ENCODE measurements at regions not wholly inside any gene's neighbourhood (a gene's known extent, or its start where the extent isn't known, plus 50 kb on each side); places are given as distances from the start of the nearest gene placed in this dataset.

GRCh38 chr7:106520962-106521514 lies 139.9 kb downstream of the CCDC71L start:
- H2AFZ ChIP-seq (ENCODE audit: low read length, unreplicated experiment), result no peak overlapping the region
- H3K27me3 ChIP-seq (ENCODE audit: insufficient read depth, low read length), result peaks cover 29% of the 10 kb centered on the region
- no peaks in the 10 kb centered on the region for H3K79me2 ChIP-seq (ENCODE audit: control insufficient read depth, insufficient read depth, low read length, unreplicated experiment)
- no peaks in the 10 kb centered on the region for H3K36me3 ChIP-seq (ENCODE audit: insufficient read depth, low read length)
- H3K27ac ChIP-seq (ENCODE audit: low read depth, low read length), result no peak overlapping the region
- H3K4me3 ChIP-seq (ENCODE audit: low read depth, low read length), result no peak overlapping the region
- no peaks in the 10 kb centered on the region for H3K4me1 ChIP-seq (ENCODE audit: control insufficient read depth, insufficient read depth, low read length, unreplicated experiment)

DNA sequence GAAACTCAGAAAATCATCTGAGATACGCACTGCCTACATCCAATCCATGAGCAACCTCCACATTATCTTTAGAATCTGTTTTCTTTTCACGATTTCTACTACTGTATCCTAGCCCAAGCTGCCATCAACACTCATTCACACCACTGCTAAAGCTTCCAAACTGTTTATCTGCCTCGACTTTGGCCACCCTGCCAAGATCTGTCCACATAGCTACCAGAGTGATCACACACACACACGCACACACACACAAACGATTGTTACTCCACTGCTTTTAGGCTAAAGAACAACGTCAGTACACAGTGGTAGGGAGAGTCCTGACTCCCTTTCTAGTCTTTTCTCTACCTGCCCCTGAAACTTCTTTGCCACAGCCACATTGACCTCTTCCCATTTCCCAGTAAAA lies 142.0 kb downstream of the CCDC71L start:
- Histone ChIP-seq H3K36me3 (ENCODE audit: insufficient read depth, low read length) (no peaks in the 10 kb centered on the region), H3K4me3 (ENCODE audit: low read depth, low read length) (no peak overlapping the region), H3K27me3 (ENCODE audit: insufficient read depth, low read length) (peaks cover 35% of the 10 kb centered on the region), H3K4me1 (ENCODE audit: control insufficient read depth, insufficient read depth, low read length, unreplicated experiment) (no peaks in the 10 kb centered on the region), H3K79me2 (ENCODE audit: control insufficient read depth, insufficient read depth, low read length, unreplicated experiment) (no peaks in the 10 kb centered on the region), H3K27ac (ENCODE audit: low read depth, low read length) (no peak overlapping the region), H2AFZ (ENCODE audit: low read length, unreplicated experiment) (no peak overlapping the region)

GRCh38 chr7:106518239-106518638 lies 142.7 kb downstream of the CCDC71L start:
- H3K27me3 ChIP-seq (ENCODE audit: insufficient read depth, low read length), result peaks cover 35% of the 10 kb centered on the region
- H3K27ac ChIP-seq (ENCODE audit: low read depth, low read length), result no peak overlapping the region
- no peaks in the 10 kb centered on the region for H3K4me1 ChIP-seq (ENCODE audit: control insufficient read depth, insufficient read depth, low read length, unreplicated experiment)
- no peak overlapping the region for H3K4me3 ChIP-seq (ENCODE audit: low read depth, low read length)
- H3K79me2 ChIP-seq (ENCODE audit: control insufficient read depth, insufficient read depth, low read length, unreplicated experiment), result no peaks in the 10 kb centered on the region
- H3K36me3 ChIP-seq (ENCODE audit: insufficient read depth, low read length), result no peaks in the 10 kb centered on the region
- no peak overlapping the region for H2AFZ ChIP-seq (ENCODE audit: low read length, unreplicated experiment)

DNA sequence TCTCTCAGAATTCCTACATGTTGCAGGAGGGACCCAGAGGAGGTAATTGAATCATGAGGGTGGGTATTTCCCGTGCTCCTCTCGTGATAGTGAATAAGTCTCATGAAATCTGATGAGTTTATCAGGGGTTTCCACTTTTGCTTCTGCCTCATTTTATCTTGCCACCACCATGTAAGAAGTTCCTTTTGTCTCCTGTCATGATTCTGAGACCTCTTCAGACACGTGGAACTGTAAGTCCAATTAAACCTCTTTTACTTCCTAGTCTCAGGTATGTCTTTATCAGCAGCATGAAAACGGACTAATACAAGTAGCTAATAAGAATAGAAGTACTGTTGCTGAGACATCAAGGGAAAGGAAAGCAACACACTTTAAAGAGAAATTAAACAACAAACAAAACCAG lies 143.4 kb downstream of the CCDC71L start:
- no peaks in the 10 kb centered on the region for H3K36me3 ChIP-seq (ENCODE audit: insufficient read depth, low read length)
- H3K79me2 ChIP-seq (ENCODE audit: control insufficient read depth, insufficient read depth, low read length, unreplicated experiment), result no peaks in the 10 kb centered on the region
- H3K27me3 ChIP-seq (ENCODE audit: insufficient read depth, low read length), result peaks cover 35% of the 10 kb centered on the region
- no peak overlapping the region for H2AFZ ChIP-seq (ENCODE audit: low read length, unreplicated experiment)
- H3K4me1 ChIP-seq (ENCODE audit: control insufficient read depth, insufficient read depth, low read length, unreplicated experiment), result no peaks in the 10 kb centered on the region
- no peak overlapping the region for H3K27ac ChIP-seq (ENCODE audit: low read depth, low read length)
- H3K4me3 ChIP-seq (ENCODE audit: low read depth, low read length), result no peak overlapping the region

DNA sequence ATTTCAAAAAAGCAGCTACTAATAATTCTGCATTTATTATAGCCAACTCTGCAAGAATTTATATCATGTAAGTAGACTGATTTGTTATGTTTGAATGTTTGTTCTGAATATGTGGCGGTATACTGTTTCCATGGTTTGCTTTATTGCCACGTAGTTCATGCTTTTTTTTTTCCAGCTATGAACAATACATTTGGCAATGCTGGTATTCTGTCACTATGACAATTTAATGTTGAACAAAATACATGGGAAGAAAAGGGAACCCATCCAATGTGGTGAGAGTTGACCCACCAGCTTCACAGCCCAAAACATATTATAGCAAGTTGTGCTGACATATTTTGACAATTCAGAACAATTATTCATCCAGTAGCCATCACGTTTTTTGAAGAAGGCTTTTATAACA lies 145.6 kb downstream of the CCDC71L start:
- no peak overlapping the region for H3K27ac ChIP-seq (ENCODE audit: low read depth, low read length)
- no peaks in the 10 kb centered on the region for H3K36me3 ChIP-seq (ENCODE audit: insufficient read depth, low read length)
- peaks cover 35% of the 10 kb centered on the region for H3K27me3 ChIP-seq (ENCODE audit: insufficient read depth, low read length)
- no peaks in the 10 kb centered on the region for H3K79me2 ChIP-seq (ENCODE audit: control insufficient read depth, insufficient read depth, low read length, unreplicated experiment)
- no peak overlapping the region for H2AFZ ChIP-seq (ENCODE audit: low read length, unreplicated experiment)
- no peaks in the 10 kb centered on the region for H3K4me1 ChIP-seq (ENCODE audit: control insufficient read depth, insufficient read depth, low read length, unreplicated experiment)
- no peak overlapping the region for H3K4me3 ChIP-seq (ENCODE audit: low read depth, low read length)

DNA sequence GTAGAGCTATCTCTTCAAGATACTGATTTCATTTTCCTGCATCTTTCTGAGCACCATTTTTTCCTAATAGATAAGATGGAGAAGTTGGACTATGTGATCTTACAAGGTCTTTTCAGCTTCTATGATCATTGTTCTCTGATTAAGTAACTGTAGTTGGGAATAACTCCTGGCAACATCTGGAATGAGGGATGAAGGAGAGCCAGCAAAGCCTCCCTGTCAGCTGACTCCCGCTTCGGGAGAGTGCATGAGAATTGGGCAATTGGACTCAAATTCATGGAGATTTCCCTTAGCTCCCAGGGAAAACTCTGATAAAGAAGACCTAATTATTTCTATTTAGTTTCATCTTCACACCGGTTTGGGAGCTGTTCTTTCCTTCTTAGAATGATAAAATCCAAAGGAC lies 146.1 kb downstream of the CCDC71L start:
- Histone ChIP-seq H3K79me2 (ENCODE audit: control insufficient read depth, insufficient read depth, low read length, unreplicated experiment) (no peaks in the 10 kb centered on the region), H3K27me3 (ENCODE audit: insufficient read depth, low read length) (peaks cover 35% of the 10 kb centered on the region), H3K4me1 (ENCODE audit: control insufficient read depth, insufficient read depth, low read length, unreplicated experiment) (no peaks in the 10 kb centered on the region), H3K36me3 (ENCODE audit: insufficient read depth, low read length) (no peaks in the 10 kb centered on the region), H2AFZ (ENCODE audit: low read length, unreplicated experiment) (no peak overlapping the region), H3K4me3 (ENCODE audit: low read depth, low read length) (no peak overlapping the region), H3K27ac (ENCODE audit: low read depth, low read length) (no peak overlapping the region)

DNA sequence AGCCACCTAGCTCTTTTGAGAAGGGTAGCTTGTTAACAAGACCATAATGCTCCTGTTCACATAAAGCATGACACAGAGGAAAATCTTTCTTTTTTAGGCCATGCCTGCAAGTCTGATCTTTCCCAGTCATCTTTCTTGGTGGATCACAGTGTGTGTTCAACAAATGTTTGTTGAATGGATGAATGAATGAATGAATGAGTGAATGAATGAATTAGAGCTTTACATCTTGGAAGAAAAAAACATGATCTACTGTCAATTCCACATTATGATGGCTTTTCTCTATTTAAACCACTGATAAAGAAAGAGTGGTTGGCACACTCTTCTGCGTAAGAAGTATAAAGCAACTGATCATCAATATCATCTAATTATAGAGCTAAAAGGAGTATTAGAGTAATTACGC lies 148.7 kb downstream of the CCDC71L start:
- no peaks in the 10 kb centered on the region for H3K36me3 ChIP-seq (ENCODE audit: insufficient read depth, low read length)
- H3K4me3 ChIP-seq (ENCODE audit: low read depth, low read length), result no peak overlapping the region
- no peak overlapping the region for H3K27ac ChIP-seq (ENCODE audit: low read depth, low read length)
- H2AFZ ChIP-seq (ENCODE audit: low read length, unreplicated experiment), result no peak overlapping the region
- H3K79me2 ChIP-seq (ENCODE audit: control insufficient read depth, insufficient read depth, low read length, unreplicated experiment), result no peaks in the 10 kb centered on the region
- H3K4me1 ChIP-seq (ENCODE audit: control insufficient read depth, insufficient read depth, low read length, unreplicated experiment), result no peaks in the 10 kb centered on the region
- peaks cover 21% of the 10 kb centered on the region for H3K27me3 ChIP-seq (ENCODE audit: insufficient read depth, low read length)

DNA sequence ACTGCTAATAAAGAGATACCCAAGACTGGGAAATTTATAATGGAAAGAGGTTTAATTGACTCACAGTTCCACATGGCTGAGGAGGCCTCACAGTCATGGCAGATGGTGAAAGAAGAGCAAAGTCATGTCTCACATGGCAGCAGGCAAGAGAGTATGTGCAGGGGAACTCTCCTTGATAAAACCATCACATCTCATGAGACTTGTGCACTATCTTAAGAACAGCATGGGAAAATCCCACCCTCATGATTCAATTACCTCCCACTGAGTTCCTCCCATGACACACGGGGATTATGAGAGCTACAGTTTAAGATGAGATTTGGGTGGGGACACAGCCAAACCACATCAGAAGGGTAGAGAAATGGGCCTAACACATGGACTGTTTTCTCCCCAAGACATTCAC lies 156.3 kb downstream of the CCDC71L start:
- no peaks in the 10 kb centered on the region for H3K79me2 ChIP-seq (ENCODE audit: control insufficient read depth, insufficient read depth, low read length, unreplicated experiment)
- no peak overlapping the region for H3K27ac ChIP-seq (ENCODE audit: low read depth, low read length)
- H3K4me1 ChIP-seq (ENCODE audit: control insufficient read depth, insufficient read depth, low read length, unreplicated experiment), result no peaks in the 10 kb centered on the region
- H2AFZ ChIP-seq (ENCODE audit: low read length, unreplicated experiment), result no peak overlapping the region
- no peak overlapping the region for H3K4me3 ChIP-seq (ENCODE audit: low read depth, low read length)
- H3K36me3 ChIP-seq (ENCODE audit: insufficient read depth, low read length), result no peaks in the 10 kb centered on the region
- peaks cover 3% of the 10 kb centered on the region; the same call in 1 of the 2 replicates for H3K27me3 ChIP-seq (ENCODE audit: insufficient read depth, low read length)

DNA sequence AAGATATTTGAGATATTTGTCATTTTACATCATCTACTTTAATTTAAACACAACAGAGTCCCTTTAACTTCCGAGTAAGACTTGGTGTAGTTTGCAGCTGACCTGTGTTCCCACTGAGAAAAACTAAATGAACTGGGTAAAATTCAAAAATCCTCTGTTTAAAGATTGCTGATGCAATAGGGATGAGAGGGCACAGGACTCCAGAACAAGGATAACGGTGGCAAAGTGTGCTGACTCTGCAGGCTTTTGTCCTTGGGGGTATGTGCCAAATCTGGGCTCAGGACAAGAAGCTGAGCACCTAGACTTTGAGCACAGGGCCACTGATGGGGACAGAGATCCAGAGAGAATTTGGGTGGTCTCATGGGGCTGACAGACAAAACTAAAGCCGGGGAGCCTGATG lies 156.8 kb downstream of the CCDC71L start:
- Histone ChIP-seq H3K4me1 (ENCODE audit: control insufficient read depth, insufficient read depth, low read length, unreplicated experiment) (no peaks in the 10 kb centered on the region), H3K27me3 (ENCODE audit: insufficient read depth, low read length) (no peaks in the 10 kb centered on the region), H3K27ac (ENCODE audit: low read depth, low read length) (no peak overlapping the region), H3K36me3 (ENCODE audit: insufficient read depth, low read length) (no peaks in the 10 kb centered on the region), H2AFZ (ENCODE audit: low read length, unreplicated experiment) (no peak overlapping the region), H3K4me3 (ENCODE audit: low read depth, low read length) (no peak overlapping the region), H3K79me2 (ENCODE audit: control insufficient read depth, insufficient read depth, low read length, unreplicated experiment) (no peaks in the 10 kb centered on the region)

- Histone ChIP-seq H3K4me3 (ENCODE audit: low read depth, low read length) (no peak overlapping the region), H3K36me3 (ENCODE audit: insufficient read depth, low read length) (no peaks in the 10 kb centered on the region), H3K79me2 (ENCODE audit: control insufficient read depth, insufficient read depth, low read length, unreplicated experiment) (no peaks in the 10 kb centered on the region), H3K4me1 (ENCODE audit: control insufficient read depth, insufficient read depth, low read length, unreplicated experiment) (no peaks in the 10 kb centered on the region), H3K27ac (ENCODE audit: low read depth, low read length) (no peak overlapping the region), H2AFZ (ENCODE audit: low read length, unreplicated experiment) (no peak overlapping the region), H3K27me3 (ENCODE audit: insufficient read depth, low read length) (no peaks in the 10 kb centered on the region)
Observed at GRCh38 chr7:106503626-106504025, 157.3 kb downstream of the CCDC71L start.

GRCh38 chr7:106501605-106502580 lies 159.1 kb downstream of the CCDC71L start:
- Histone ChIP-seq H3K4me1 (ENCODE audit: control insufficient read depth, insufficient read depth, low read length, unreplicated experiment) (no peaks in the 10 kb centered on the region), H3K79me2 (ENCODE audit: control insufficient read depth, insufficient read depth, low read length, unreplicated experiment) (no peaks in the 10 kb centered on the region), H3K36me3 (ENCODE audit: insufficient read depth, low read length) (no peaks in the 10 kb centered on the region), H3K27ac (ENCODE audit: low read depth, low read length) (no peak overlapping the region), H2AFZ (ENCODE audit: low read length, unreplicated experiment) (no peak overlapping the region), H3K4me3 (ENCODE audit: low read depth, low read length) (no peak overlapping the region), H3K27me3 (ENCODE audit: insufficient read depth, low read length) (no peaks in the 10 kb centered on the region)
